Parathyroid adenoma (tissue), 2 donors: ENCODE measurements at regions not wholly inside any gene's neighbourhood (a gene's known extent, or its start where the extent isn't known, plus 50 kb on each side); places are given as distances from the start of the nearest gene placed in this dataset.

Experiments
- H2AFZ ChIP-seq: fragments of 300-600 bp; sonication (generic); one replicate; pipeline ENCODE4 v1.7.0; 2017; ENCODE audit warnings: antibody characterized with exemption, mild to moderate bottlenecking
- H3K27ac ChIP-seq: fragments of 300-600 bp; sonication (generic); one replicate; pipeline ENCODE4 v1.7.0; 2017
- H3K27me3 ChIP-seq: fragments of 300-600 bp; sonication (generic); one replicate; pipeline ENCODE4 v1.7.0; 2017; ENCODE audit warnings: low read length; ENCODE audit not compliant: control insufficient read depth, insufficient read depth
- H3K36me3 ChIP-seq: fragments of 300-600 bp; sonication (generic); one replicate; pipeline ENCODE4 v1.7.0; 2017; ENCODE audit warnings: low read length; ENCODE audit not compliant: control insufficient read depth, insufficient read depth
- H3K4me1 ChIP-seq: fragments of 300-600 bp; sonication (generic); one replicate; pipeline ENCODE4 v1.7.0; 2017; ENCODE audit warnings: control low read depth
- H3K4me2 ChIP-seq: fragments of 300-600 bp; sonication (generic); one replicate; pipeline ENCODE4 v1.7.0; 2017; ENCODE audit warnings: low read length
- H3K4me3 ChIP-seq: fragments of 300-600 bp; sonication (generic); one replicate; pipeline ENCODE4 v1.7.0; 2017; ENCODE audit warnings: low read depth, low read length
- H3K79me2 ChIP-seq: fragments of 300-600 bp; sonication (generic); one replicate; pipeline ENCODE4 v1.7.0; 2017; ENCODE audit warnings: control low read depth
- H3K9ac ChIP-seq: fragments of 300-600 bp; sonication (generic); one replicate; pipeline ENCODE4 v1.7.0; 2017; ENCODE audit warnings: mild to moderate bottlenecking
- H3K9me3 ChIP-seq: fragments of 300-600 bp; sonication (generic); one replicate; pipeline ENCODE4 v1.7.0; 2017; ENCODE audit warnings: low read length; ENCODE audit not compliant: control insufficient read depth
- CTCF ChIP-seq: fragments of 300-600 bp; sonication (generic); IDR thresholded peaks from one replicate; pipeline ENCODE4 v1.7.0; 2017; ENCODE audit warnings: antibody characterized with exemption, mild to moderate bottlenecking
- donor health status: primary hyperparathyroidism.

GRCh38 chr3:197424266-197424665, 125.9 kb upstream of the DLG1 start:
- no peak overlapping the region for H2AFZ ChIP-seq
- H3K4me3 ChIP-seq: no peak overlapping the region
- no peaks in the 10 kb centered on the region for H3K27me3 ChIP-seq
- H3K79me2 ChIP-seq: no peaks in the 10 kb centered on the region
- no peak overlapping the region for H3K4me2 ChIP-seq
- no peaks in the 10 kb centered on the region for H3K9me3 ChIP-seq
- no peak for TF ChIP-seq CTCF
- no peaks in the 10 kb centered on the region for H3K36me3 ChIP-seq
- H3K9ac ChIP-seq: no peak overlapping the region
- H3K27ac ChIP-seq: no peak overlapping the region
- no peaks in the 10 kb centered on the region for H3K4me1 ChIP-seq

GRCh38 chr3:197423376-197423775, 125.0 kb upstream of the DLG1 start:
- H3K9me3 ChIP-seq: no peaks in the 10 kb centered on the region
- H3K4me1 ChIP-seq: no peaks in the 10 kb centered on the region
- H3K9ac ChIP-seq: no peak overlapping the region
- no peaks in the 10 kb centered on the region for H3K36me3 ChIP-seq
- no peaks in the 10 kb centered on the region for H3K27me3 ChIP-seq
- no peak overlapping the region for H3K4me3 ChIP-seq
- H3K27ac ChIP-seq: no peak overlapping the region
- H3K4me2 ChIP-seq: no peak overlapping the region
- H2AFZ ChIP-seq: no peak overlapping the region
- H3K79me2 ChIP-seq: no peaks in the 10 kb centered on the region
- no peak for TF ChIP-seq CTCF

GRCh38 chr3:197422506-197422905, 124.1 kb upstream of the DLG1 start:
- no peak for TF ChIP-seq CTCF
- no peaks in the 10 kb centered on the region for H3K79me2 ChIP-seq
- no peak overlapping the region for H3K4me3 ChIP-seq
- H3K4me2 ChIP-seq: no peak overlapping the region
- no peak overlapping the region for H2AFZ ChIP-seq
- H3K9ac ChIP-seq: no peak overlapping the region
- no peaks in the 10 kb centered on the region for H3K36me3 ChIP-seq
- no peaks in the 10 kb centered on the region for H3K9me3 ChIP-seq
- H3K27me3 ChIP-seq: no peaks in the 10 kb centered on the region
- H3K27ac ChIP-seq: no peak overlapping the region
- no peaks in the 10 kb centered on the region for H3K4me1 ChIP-seq

- Histone ChIP-seq H3K4me3 (no peak overlapping the region), H3K4me2 (no peak overlapping the region), H2AFZ (no peak overlapping the region), H3K79me2 (no peaks in the 10 kb centered on the region), H3K9ac (no peak overlapping the region), H3K27me3 (no peaks in the 10 kb centered on the region), H3K9me3 (no peaks in the 10 kb centered on the region), H3K4me1 (no peaks in the 10 kb centered on the region), H3K36me3 (no peaks in the 10 kb centered on the region), H3K27ac (no peak overlapping the region)
- TF ChIP-seq CTCF: no peak
Measured at GRCh38 chr3:197421021-197421420, 122.6 kb upstream of the DLG1 start.

GRCh38 chr3:197420566-197420965, 122.2 kb upstream of the DLG1 start:
- no peak for TF ChIP-seq CTCF
- no peak overlapping the region for H3K9ac ChIP-seq
- H3K36me3 ChIP-seq: no peaks in the 10 kb centered on the region
- H3K9me3 ChIP-seq: no peaks in the 10 kb centered on the region
- H3K4me1 ChIP-seq: no peaks in the 10 kb centered on the region
- no peak overlapping the region for H3K4me2 ChIP-seq
- H3K79me2 ChIP-seq: no peaks in the 10 kb centered on the region
- H3K27me3 ChIP-seq: no peaks in the 10 kb centered on the region
- H2AFZ ChIP-seq: no peak overlapping the region
- no peak overlapping the region for H3K27ac ChIP-seq
- no peak overlapping the region for H3K4me3 ChIP-seq
